GM21786 (cell line): ENCODE measurements at regions not wholly inside any gene's neighbourhood (a gene's known extent, or its start where the extent isn't known, plus 50 kb on each side); places are given as distances from the start of the nearest gene placed in this dataset.
"Not testable (repeated sequence)": the region's sequence is repeated elsewhere in the genome, so short reads cannot be mapped to it uniquely, and the experiment has no call there.

Source experiments
- ATAC-seq: cut with Tn5 transposase; IDR thresholded peaks from one replicate; pipeline ENCODE4 v1.9.1; 2021; ENCODE audit not compliant: unreplicated experiment

- no peak for ATAC-seq
These were observed 894.1 kb upstream of the API5 start for GRCh38 chr11:42417691-42418090.

GRCh38 chr11:42422090-42422489 is 889.7 kb upstream of the API5 start:
- ATAC-seq: no peak

- ATAC-seq: not testable (repeated sequence)
These were observed 876.9 kb upstream of the API5 start for GRCh38 chr11:42434911-42435310.

- no peak for ATAC-seq
These were observed 867.4 kb upstream of the API5 start for GRCh38 chr11:42444406-42444805.

GRCh38 chr11:42462558-42463310 is 849.1 kb upstream of the API5 start:
- ATAC-seq: no peak

GRCh38 chr11:42465623-42466022 is 846.2 kb upstream of the API5 start:
- no peak for ATAC-seq

GRCh38 chr11:42473106-42473505 is 838.7 kb upstream of the API5 start:
- no peak for ATAC-seq

GRCh38 chr11:42482822-42483221 is 829.0 kb upstream of the API5 start:
- no peak for ATAC-seq

GRCh38 chr11:42490506-42490905 is 821.3 kb upstream of the API5 start:
- ATAC-seq: no peak

- ATAC-seq: no peak
These were observed 817.3 kb upstream of the API5 start for GRCh38 chr11:42494459-42494858.

GRCh38 chr11:42498971-42499370 is 812.8 kb upstream of the API5 start:
- no peak for ATAC-seq

GRCh38 chr11:42502151-42502550 is 809.6 kb upstream of the API5 start:
- no peak for ATAC-seq

GRCh38 chr11:42521994-42522393 is 789.8 kb upstream of the API5 start:
- no peak for ATAC-seq

GRCh38 chr11:42524534-42525227 is 787.1 kb upstream of the API5 start:
- peak; percentile 93 for ATAC-seq

GRCh38 chr11:42526426-42526825 is 785.4 kb upstream of the API5 start:
- ATAC-seq: no peak

- ATAC-seq: no peak
These were observed 783.3 kb upstream of the API5 start for GRCh38 chr11:42528471-42528870.

- ATAC-seq: no peak
These were observed 782.9 kb upstream of the API5 start for GRCh38 chr11:42528911-42529310.

GRCh38 chr11:42536611-42537360 is 775.0 kb upstream of the API5 start:
- no peak for ATAC-seq

- no peak for ATAC-seq
These were observed 769.5 kb upstream of the API5 start for GRCh38 chr11:42542336-42542735.

- no peak for ATAC-seq
These were observed 767.9 kb upstream of the API5 start for GRCh38 chr11:42543844-42544419.

- no peak for ATAC-seq
These were observed 767.1 kb upstream of the API5 start for GRCh38 chr11:42544726-42545125.

GRCh38 chr11:42545954-42546353 is 765.8 kb upstream of the API5 start:
- no peak for ATAC-seq
